ENCODE measurements at regions not wholly inside any gene's neighbourhood (a gene's known extent, or its start where the extent isn't known, plus 50 kb on each side); places are given as distances from the start of the nearest gene placed in this dataset.

DNA sequence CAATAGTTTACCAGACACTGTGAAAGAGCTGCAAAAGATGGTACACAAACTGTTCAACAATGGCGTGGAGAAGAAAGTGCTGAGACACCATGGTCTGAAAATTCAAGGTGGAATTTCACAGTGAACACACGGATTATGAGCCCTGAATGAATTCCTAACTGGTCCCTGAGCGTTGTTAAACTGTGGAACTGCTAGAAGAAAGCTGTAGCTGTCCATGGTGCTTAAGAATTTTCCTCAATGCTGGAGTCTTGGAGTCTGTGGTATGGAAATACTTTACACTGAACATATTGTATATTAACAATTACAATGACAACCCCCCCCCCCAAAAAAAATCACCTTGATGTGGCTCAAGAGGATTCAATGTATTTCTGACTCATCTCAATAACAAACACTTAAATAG lies 68.5 kb downstream of the SLC24A2 start:
- H3K79me2 ChIP-seq (ENCODE audit: control insufficient read depth, insufficient read depth, low read length) = no peaks in the 10 kb centered on the region
- no peak for FAIRE-seq
- SMC1A ChIA-PET (ENCODE audit: uncharacterized antibody, unreplicated experiment) = no interaction called here

DNA sequence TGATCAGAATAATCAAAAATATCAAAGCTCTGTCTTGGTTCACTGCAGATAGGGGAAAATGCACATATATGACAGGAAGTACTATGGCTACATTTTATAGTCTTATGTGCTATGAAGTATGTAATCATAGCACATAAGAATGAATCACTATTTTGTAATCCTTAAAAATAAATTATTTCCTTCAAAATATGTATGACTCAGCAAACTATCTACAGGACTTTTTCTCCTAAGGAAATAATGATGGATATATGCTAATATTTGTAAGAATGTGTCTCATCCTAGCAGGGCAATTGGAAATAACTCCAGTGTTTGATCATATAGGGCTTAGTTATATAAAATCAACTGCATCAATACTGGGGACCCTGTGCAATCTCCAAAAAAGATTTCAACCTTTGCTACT lies 85.1 kb downstream of the SLC24A2 start:
- Histone ChIP-seq H2AFZ (ENCODE audit: control insufficient read depth, low read depth, low read length) (no peak overlapping the region), H3K27ac (ENCODE audit: control insufficient read depth, insufficient read depth) (no peak overlapping the region), H3K36me3 (ENCODE audit: control insufficient read depth in 2 of 2, insufficient read depth in 2 of 2, low read length in 1 of 2) (no peaks in the 10 kb centered on the region), H3K27me3 (replicated peaks in 1 of 2; ENCODE audit: control insufficient read depth in 2 of 2, insufficient read depth in 2 of 2, low read length in 1 of 2) (no peaks in the 10 kb centered on the region), H3K4me1 (ENCODE audit: control insufficient read depth, insufficient read depth, low read length) (no peaks in the 10 kb centered on the region), H3K79me2 (ENCODE audit: control insufficient read depth, insufficient read depth, low read length) (no peaks in the 10 kb centered on the region), H3K4me3 (no peak overlapping the region), H4K20me1 (ENCODE audit: control insufficient read depth, insufficient read depth) (no peaks in the 10 kb centered on the region), H3K4me2 (ENCODE audit: control insufficient read depth, insufficient read depth) (no peak overlapping the region), H3K9me3 (replicated peaks; ENCODE audit: control insufficient read depth, insufficient read depth, low read length) (no peaks in the 10 kb centered on the region), H3K9ac (ENCODE audit: control insufficient read depth, insufficient read depth, low read length) (no peak overlapping the region)
- DNase-seq (ENCODE audit: low read depth, low spot score) (no peak), FAIRE-seq (no peak), ATAC-seq (no peak)
- in situ Hi-C loops (cut with MboI) (no loop called here), intact Hi-C loops (cut with micrococcal nuclease; ENCODE audit: unreplicated experiment) (no loop called here)
- ChIA-PET CTCF (no interaction called here), SMC1A (ENCODE audit: uncharacterized antibody, unreplicated experiment) (no interaction called here), RAD21 (ENCODE audit: unreplicated experiment) (no interaction called here), POLR2A (no interaction called here)
- no TSS peak for BruUV-seq (replicated peaks)
- TF ChIP-seq YBX1 (IDR thresholded peaks at IDR 0.05) = no peak
- TF ChIP-seq ZBTB40 (IDR thresholded peaks at IDR 0.05; ENCODE audit: borderline replicate concordance) = no peak
- TF ChIP-seq PML (IDR thresholded peaks at IDR 0.05; ENCODE audit: low read length) = no peak
- no peak for TF ChIP-seq BACH1 (IDR thresholded peaks at IDR 0.05; ENCODE audit: borderline replicate concordance)
- no peak for TF ChIP-seq JUNB (IDR thresholded peaks at IDR 0.05)
- no peak for TF ChIP-seq SIN3A (IDR thresholded peaks at IDR 0.05; ENCODE audit: low read depth, low read length)
- no peak for TF ChIP-seq SUZ12 (IDR thresholded peaks at IDR 0.05; ENCODE audit: unreplicated experiment)
- TF ChIP-seq ZNF24 (IDR thresholded peaks at IDR 0.05) = no peak
- no peak for TF ChIP-seq SPI1 (IDR thresholded peaks at IDR 0.05; ENCODE audit: borderline replicate concordance, insufficient read depth, low read depth, low read length)

More for the DNA sequence above, 68.5 kb downstream of the SLC24A2 start:
- Histone ChIP-seq H3K36me3 (ENCODE audit: control insufficient read depth in 2 of 2, insufficient read depth in 2 of 2, low read length in 1 of 2) (no peaks in the 10 kb centered on the region), H3K4me2 (ENCODE audit: control insufficient read depth, insufficient read depth) (no peak overlapping the region), H2AFZ (ENCODE audit: control insufficient read depth, low read depth, low read length) (no peak overlapping the region), H4K20me1 (ENCODE audit: control insufficient read depth, insufficient read depth) (no peaks in the 10 kb centered on the region), H3K4me3 (no peak overlapping the region), H3K27me3 (replicated peaks in 1 of 2; ENCODE audit: control insufficient read depth in 2 of 2, insufficient read depth in 2 of 2, low read length in 1 of 2) (no peaks in the 10 kb centered on the region), H3K4me1 (ENCODE audit: control insufficient read depth, insufficient read depth, low read length) (no peaks in the 10 kb centered on the region), H3K9me3 (replicated peaks; ENCODE audit: control insufficient read depth, insufficient read depth, low read length) (no peaks in the 10 kb centered on the region), H3K27ac (ENCODE audit: control insufficient read depth, insufficient read depth) (no peak overlapping the region), H3K9ac (ENCODE audit: control insufficient read depth, insufficient read depth, low read length) (no peak overlapping the region)
- DNase-seq (ENCODE audit: low read depth, low spot score) = no peak
- ATAC-seq = no peak
- WGBS (ENCODE audit: insufficient coverage, insufficient replicate concordance, low lambda C conversion rate, missing lambda C conversion rate) = 0% methylated on average over 3 of the region's 3 CpGs
- intact Hi-C loops (cut with micrococcal nuclease; ENCODE audit: unreplicated experiment) = loop anchor here (10.0 kb wide), 2 partner anchors 84 to 154 kb away; no protein-coding TSS in a partner anchor
- ChIA-PET POLR2A (no interaction called here), RAD21 (ENCODE audit: unreplicated experiment) (no interaction called here), CTCF (no interaction called here)
- in situ Hi-C loops (cut with MboI) = no loop called here
- TF ChIP-seq LARP7 (IDR thresholded peaks at IDR 0.05) = no peak
- TF ChIP-seq, protein P1, sequence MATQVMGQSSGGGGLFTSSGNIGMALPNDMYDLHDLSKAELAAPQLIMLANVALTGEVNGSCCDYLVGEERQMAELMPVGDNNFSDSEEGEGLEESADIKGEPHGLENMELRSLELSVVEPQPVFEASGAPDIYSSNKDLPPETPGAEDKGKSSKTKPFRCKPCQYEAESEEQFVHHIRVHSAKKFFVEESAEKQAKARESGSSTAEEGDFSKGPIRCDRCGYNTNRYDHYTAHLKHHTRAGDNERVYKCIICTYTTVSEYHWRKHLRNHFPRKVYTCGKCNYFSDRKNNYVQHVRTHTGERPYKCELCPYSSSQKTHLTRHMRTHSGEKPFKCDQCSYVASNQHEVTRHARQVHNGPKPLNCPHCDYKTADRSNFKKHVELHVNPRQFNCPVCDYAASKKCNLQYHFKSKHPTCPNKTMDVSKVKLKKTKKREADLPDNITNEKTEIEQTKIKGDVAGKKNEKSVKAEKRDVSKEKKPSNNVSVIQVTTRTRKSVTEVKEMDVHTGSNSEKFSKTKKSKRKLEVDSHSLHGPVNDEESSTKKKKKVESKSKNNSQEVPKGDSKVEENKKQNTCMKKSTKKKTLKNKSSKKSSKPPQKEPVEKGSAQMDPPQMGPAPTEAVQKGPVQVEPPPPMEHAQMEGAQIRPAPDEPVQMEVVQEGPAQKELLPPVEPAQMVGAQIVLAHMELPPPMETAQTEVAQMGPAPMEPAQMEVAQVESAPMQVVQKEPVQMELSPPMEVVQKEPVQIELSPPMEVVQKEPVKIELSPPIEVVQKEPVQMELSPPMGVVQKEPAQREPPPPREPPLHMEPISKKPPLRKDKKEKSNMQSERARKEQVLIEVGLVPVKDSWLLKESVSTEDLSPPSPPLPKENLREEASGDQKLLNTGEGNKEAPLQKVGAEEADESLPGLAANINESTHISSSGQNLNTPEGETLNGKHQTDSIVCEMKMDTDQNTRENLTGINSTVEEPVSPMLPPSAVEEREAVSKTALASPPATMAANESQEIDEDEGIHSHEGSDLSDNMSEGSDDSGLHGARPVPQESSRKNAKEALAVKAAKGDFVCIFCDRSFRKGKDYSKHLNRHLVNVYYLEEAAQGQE (IDR thresholded peaks at IDR 0.05; ENCODE audit: low read depth, low read length) = peak; percentile 86
- no TSS peak for BruUV-seq (replicated peaks)
